GM18498 (cell line): ENCODE measurements at regions not wholly inside any gene's neighbourhood (a gene's known extent, or its start where the extent isn't known, plus 50 kb on each side); places are given as distances from the start of the nearest gene placed in this dataset.

Source experiments
- ATAC-seq: cut with Tn5 transposase; IDR thresholded peaks from one replicate; pipeline ENCODE4 v1.9.1; 2021; ENCODE audit warnings: mild to moderate bottlenecking, moderate library complexity; ENCODE audit not compliant: unreplicated experiment

- ATAC-seq = no peak
Measured at GRCh38 chr16:86663685-86664521, 85.6 kb downstream of the FOXL1 start.

GRCh38 chr16:86664522-86665318 is 86.4 kb downstream of the FOXL1 start:
- peak; percentile 83 for ATAC-seq

GRCh38 chr16:86665319-86665675 is 86.9 kb downstream of the FOXL1 start:
- ATAC-seq = no peak

GRCh38 chr16:86665929-86666328 is 87.6 kb downstream of the FOXL1 start:
- ATAC-seq = no peak

- ATAC-seq = no peak
Measured at GRCh38 chr16:86667035-86667434, 88.7 kb downstream of the FOXL1 start.

GRCh38 chr16:86668136-86668910 is 90.0 kb downstream of the FOXL1 start:
- ATAC-seq = no peak

GRCh38 chr16:86669285-86669805 is 91.0 kb downstream of the FOXL1 start:
- no peak for ATAC-seq

GRCh38 chr16:86669937-86670749 is 91.8 kb downstream of the FOXL1 start:
- no peak for ATAC-seq

- no peak for ATAC-seq
Measured at GRCh38 chr16:86670750-86671234, 92.4 kb downstream of the FOXL1 start.

GRCh38 chr16:86671486-86672178 is 93.3 kb downstream of the FOXL1 start:
- ATAC-seq = no peak

- ATAC-seq = no peak
Measured at GRCh38 chr16:86672179-86672863, 94.0 kb downstream of the FOXL1 start.

- ATAC-seq = no peak
Measured at GRCh38 chr16:86673090-86673955, 95.0 kb downstream of the FOXL1 start.

GRCh38 chr16:86673956-86674453 is 95.7 kb downstream of the FOXL1 start:
- ATAC-seq = no peak

- ATAC-seq = no peak
Measured at GRCh38 chr16:86676254-86676670, 97.9 kb downstream of the FOXL1 start.

GRCh38 chr16:86679490-86679889 is 101.1 kb downstream of the FOXL1 start:
- ATAC-seq = no peak

- ATAC-seq = no peak
Measured at GRCh38 chr16:86680162-86680561, 101.8 kb downstream of the FOXL1 start.

- no peak for ATAC-seq
Measured at GRCh38 chr16:86680661-86681030, 102.3 kb downstream of the FOXL1 start.
